ENCODE measurements at regions not wholly inside any gene's neighbourhood (a gene's known extent, or its start where the extent isn't known, plus 50 kb on each side); places are given as distances from the start of the nearest gene placed in this dataset.

- DNase-seq, result peak; percentile 39
Measured at GRCh38 chr7:28296571-28297483, 115.5 kb upstream of the CREB5 start.

- DNase-seq, result no peak
Measured at GRCh38 chr7:28297801-28298459, 114.4 kb upstream of the CREB5 start.

DNA sequence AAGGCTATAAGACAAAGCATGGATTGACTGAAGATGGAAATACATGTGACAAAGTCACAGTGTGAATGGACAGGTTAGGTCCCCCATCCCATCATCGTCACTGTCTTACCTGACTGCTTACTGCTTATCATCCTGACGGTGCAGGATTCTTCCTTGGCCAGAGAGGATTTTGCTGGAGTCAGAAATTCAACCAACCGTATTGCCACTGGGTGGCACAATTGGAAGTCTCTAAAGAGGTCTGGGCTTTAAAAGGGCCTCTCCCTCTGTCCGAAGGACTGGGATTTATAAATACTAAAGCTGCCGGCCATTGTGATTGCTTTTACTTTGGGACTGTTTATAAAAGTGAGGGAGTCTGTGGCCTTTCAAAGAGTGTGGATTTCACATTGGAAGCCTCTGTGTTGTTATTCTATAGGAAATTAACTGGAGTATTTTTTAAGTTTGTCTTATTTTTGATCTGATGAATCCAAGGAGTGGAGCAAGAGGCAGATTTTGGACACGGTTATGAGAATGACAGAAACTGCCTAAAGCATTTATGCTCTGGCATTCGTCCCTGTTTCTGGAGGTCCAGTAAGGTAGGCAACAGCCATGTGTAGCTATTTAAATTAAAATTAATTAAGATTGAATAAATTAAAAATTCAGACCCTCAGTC is 113.3 kb upstream of the CREB5 start:
- DNase-seq, result peak; percentile 65

GRCh38 chr7:28299556-28299955 is 112.8 kb upstream of the CREB5 start:
- no peak for DNase-seq

DNA sequence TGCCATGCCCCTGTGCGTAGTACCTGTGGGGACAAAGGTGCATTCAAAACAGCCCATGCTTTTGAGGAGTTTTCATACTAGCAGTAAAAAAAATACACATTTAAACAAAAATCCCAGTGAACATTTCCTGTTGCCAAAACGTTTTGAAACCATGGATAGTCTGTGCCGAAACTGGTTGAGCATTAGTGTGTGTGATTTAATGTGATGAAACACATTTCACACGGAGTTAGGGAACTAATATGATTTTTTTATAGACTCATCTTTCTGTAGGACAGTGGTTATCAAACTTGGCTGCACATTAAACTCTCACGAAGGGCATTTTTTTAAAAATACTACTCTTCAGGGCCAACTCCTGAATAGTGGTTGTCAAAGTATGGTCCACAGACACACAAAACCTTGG is 111.8 kb upstream of the CREB5 start:
- DNase-seq, result no peak

DNA sequence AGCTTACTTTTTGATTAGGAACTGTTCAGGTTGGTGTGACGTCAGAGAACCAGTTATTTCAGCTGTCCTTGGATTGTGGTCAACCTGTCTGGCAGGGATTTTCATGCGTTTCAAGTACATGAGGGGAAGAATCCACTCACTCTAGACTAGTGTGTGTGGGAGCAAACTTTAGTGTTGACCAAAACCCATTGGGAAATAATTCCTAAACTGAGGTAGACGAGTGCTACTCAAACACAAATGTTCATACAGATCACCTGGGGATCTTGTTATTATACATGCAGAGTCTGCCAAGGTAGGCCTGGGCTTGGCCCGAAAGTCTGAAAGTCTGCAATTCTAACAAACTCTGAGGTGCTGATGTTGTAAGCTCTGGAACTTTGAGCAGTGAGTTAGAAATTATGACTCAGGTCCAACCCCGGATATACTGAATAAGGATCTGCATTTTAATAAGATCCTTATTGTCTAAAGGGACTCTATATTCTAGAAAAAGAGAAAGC is 111.1 kb upstream of the CREB5 start:
- peak; percentile 72 for DNase-seq

GRCh38 chr7:28304290-28304689 is 108.0 kb upstream of the CREB5 start:
- DNase-seq, result no peak

DNA sequence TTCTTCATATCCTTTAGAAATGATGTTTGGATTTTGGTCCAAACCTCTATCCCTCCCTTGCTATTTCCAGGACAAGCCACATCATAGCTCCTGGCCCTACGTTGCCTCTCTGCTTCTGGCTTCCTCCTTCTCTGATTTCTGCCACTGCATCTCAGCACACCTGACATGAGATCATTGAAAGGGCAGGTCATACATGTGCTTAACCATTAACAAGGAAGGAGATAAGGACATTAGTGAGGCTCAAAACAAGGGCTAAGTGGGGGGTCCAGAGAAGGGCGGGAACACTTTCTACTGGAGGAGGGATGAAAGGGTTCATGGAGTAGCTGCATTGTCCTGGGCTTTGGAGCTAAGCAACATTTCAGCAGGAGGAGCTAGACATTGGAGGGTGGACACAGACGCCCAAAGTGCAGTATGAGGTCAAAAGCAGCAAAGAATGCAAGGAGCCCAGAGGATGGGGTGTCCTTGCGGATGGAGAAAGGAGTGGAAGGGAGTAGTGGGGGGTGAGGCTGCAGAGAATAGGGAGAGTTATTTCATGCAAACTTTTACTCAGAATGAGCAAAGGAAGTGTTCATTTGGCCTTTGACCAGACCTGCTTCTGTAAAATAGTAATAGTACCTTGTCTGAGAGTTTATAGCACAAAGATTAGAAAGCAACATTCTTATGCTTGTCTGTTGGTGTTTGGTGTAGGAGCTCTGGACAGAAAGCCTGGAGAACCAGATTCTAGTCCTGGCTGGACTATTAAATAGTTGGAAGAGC is 102.4 kb upstream of the CREB5 start:
- no peak for DNase-seq

GRCh38 chr7:28310460-28310848 is 101.9 kb upstream of the CREB5 start:
- DNase-seq, result no peak

GRCh38 chr7:28311670-28312069 is 100.6 kb upstream of the CREB5 start:
- no peak for DNase-seq

DNA sequence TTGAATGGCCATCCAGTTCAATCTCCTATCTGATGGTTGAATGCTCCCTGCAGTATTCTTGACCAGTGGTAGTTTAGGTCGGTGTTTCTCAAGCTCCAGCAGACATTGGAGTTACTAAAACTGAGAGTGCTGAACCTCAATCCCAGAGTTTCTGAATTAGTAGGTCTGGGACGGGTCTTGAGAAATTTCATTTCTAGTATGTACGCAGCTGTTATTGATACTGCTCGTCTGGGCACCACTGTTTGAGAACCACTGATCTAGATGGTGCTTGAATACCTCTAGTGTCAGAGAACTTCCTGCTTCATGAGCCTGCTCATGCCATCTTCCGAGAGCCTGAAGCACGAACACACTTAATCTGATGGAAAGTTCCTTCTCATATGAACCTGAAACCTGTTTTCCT is 99.4 kb upstream of the CREB5 start:
- DNase-seq, result no peak

- DNase-seq, result no peak
Measured at GRCh38 chr7:28314841-28315240, 97.5 kb upstream of the CREB5 start.

GRCh38 chr7:28315565-28316410 is 96.5 kb upstream of the CREB5 start:
- peak; percentile 78 for DNase-seq

DNA sequence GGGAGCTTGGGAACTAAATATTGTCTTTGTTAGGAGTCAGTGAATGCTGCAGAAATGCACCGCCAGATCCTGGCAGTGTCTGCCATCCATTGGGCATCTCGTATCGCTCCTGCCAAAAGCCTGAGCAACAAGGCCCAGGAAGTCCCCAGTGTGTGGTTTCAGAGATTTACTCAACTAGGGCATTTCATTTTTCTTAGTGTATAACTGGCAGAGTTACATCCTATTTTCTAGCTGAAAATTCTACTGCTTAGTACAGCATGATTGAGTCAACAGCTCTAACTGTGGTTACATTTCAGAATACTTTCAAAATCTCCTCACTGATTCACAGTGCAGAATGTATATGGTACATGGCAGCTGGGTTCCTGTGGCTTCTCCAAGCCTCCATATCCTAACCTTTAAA is 95.8 kb upstream of the CREB5 start:
- DNase-seq, result peak; percentile 78

GRCh38 chr7:28318101-28318762 is 94.1 kb upstream of the CREB5 start:
- peak; percentile 53 for DNase-seq

DNA sequence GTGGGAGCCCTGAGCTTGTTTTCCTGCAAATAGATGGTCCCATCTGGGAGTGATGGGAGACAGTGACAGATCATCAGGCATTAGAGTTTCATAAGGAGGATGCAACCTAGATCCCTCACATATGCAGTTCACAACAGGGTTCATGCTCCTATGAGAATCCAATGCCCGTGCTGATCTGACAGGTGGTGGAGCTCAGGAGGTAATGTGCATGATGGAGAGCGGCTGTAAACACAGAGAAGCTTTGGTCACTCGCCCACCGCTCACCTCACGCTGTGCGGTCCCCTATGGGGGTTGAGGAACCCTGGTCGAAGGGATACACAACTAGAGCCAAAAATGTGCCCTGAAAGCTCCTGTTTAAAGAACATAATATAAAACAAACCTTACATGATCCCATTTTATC is 88.5 kb upstream of the CREB5 start:
- DNase-seq, result no peak

- no peak for DNase-seq
Measured at GRCh38 chr7:28328146-28328545, 84.2 kb upstream of the CREB5 start.

GRCh38 chr7:28328822-28329660 is 83.3 kb upstream of the CREB5 start:
- no peak for DNase-seq

DNA sequence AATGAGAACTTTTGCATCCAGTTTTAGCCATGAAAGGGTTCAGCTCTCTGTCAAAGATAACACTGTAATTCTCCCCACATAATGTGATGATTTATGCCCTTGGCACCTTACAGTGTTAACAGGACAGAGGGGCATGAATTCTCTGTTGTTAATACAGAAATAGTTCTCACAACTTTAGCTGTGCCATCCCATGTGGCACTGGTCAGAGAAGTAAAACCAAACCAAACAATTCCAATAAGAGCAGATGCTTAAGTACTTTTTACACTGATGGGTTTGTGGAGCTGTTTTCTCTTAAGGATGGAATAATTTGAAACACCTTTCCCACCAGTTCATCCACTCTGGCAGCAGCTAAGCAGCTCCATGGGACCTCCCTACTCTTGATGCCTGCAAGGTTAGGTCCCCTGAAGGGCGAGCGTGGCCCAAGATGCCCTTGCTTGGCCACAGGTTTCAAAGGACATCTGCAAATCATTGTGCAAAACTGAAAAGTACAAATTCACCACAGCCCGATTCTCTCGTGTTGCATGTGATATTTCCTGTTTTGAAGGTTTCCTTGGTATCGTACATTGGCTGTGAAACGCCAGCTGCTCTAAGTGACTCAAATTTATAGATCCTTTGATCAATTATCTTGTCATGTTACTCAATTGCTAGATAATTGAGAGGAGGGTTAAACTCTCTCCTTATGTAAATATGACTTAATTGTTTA is 82.5 kb upstream of the CREB5 start:
- peak; percentile 29 for DNase-seq
